Fibroblast of skin of abdomen (primary cell): ENCODE measurements at regions not wholly inside any gene's neighbourhood (a gene's known extent, or its start where the extent isn't known, plus 50 kb on each side); places are given as distances from the start of the nearest gene placed in this dataset.

Experiments used
- DNase-seq: peaks from one replicate; pipeline ENCODE4 v3.0.0-alpha.2; 2013

- no peak for DNase-seq
These were observed 50.4 kb upstream of the NEO1 start for GRCh38 chr15:73001840-73002239.

- DNase-seq = no peak
These were observed 52.0 kb upstream of the NEO1 start for GRCh38 chr15:73000293-73000692.

- DNase-seq = no peak
These were observed 52.7 kb upstream of the NEO1 start for GRCh38 chr15:72999586-72999985.

DNA sequence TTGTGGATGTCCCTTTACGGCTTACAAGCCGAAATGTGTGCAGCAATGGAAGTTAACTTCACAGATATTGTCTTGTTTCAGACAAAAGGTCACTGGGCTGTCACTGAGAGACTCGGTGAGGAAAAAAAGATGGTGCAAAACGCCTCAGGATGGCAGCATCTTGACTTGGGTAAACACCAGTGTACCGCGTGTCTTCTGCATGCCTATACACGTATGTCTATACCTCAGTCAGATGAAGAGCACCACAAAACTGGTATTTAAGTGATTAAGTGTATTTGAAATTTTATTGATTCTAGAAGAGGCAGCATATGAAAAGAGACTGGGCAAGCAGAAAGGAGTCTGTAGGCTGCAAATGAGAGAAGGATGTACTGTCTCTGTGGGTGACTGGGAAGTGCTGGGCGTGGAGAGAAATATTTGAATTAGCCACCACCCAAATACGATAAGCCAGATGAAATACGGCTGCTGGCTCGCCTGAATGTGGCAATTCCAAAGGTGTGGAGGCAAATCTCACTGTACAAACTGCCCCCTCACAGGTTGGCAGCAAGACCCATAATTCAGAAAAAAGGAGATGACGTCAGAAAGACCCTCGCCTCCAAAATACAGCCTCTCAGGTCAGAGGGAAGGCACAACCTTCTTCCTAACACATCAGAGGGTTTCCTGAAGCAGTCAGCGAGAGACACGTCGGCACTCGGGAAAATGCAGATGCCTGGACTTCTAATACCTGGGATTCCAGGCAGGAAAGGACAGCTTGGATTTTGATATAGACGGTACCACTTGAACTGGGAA is 53.4 kb upstream of the NEO1 start:
- no peak for DNase-seq

DNA sequence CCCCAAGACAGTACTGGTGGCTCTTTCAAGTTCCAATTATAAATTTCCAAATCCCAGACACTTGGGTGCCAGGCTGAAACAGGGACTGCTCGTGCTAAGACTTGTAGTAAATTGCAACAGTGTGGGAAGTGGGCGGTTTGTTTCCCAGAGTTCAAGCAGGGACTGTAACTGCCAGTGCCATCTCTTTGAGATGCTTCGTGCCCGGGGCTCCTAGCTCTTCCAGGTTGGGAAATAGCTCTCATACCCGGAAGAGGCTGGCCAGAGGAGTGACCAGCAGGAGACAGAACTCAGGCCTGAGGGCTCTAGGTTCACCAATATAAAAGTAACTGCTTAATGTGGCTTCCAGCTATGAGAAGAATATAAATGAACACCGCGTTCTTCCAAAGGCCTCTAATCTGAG is 54.0 kb upstream of the NEO1 start:
- DNase-seq = no peak

- no peak for DNase-seq
These were observed 56.4 kb upstream of the NEO1 start for GRCh38 chr15:72995849-72996248.

- no peak for DNase-seq
These were observed 57.6 kb upstream of the NEO1 start for GRCh38 chr15:72994534-72995177.

DNA sequence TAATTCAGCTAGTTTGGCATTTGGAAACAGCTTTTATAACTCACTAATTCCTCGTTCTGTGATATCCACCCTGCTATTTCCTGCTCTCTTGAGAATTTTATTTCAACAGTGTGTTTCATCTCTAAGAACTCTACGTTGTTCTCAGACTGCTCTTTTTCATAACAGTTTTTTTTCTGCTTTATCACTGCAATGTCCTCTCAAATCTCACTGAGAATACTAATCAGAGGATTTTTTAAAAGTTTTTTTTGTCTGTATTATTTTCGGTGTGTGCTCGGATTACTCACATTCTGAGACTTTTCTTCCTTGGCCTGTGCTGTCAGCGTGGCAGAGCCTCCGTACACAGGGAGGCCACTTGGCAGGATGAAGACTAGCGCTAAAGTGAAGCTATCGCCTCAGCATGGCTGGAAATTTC is 59.4 kb upstream of the NEO1 start:
- no peak for DNase-seq

DNA sequence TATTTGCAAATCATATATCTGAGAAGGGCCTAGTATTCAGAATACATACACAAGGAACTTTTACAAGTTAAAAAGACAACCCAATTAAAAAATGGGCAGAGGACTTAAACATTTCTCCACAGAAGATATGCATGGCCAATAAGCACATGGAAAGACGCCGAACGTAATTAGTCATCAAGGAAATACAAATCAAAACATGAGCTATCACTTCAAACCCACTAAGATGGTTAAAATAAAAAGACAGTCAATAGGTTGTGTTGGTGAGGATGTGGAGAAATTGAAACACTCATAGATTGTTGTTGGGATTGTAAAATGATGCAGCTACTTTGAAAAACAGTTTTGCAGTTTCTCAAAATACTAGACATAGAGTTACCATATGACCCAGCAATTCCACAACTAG is 61.2 kb upstream of the NEO1 start:
- DNase-seq = peak; percentile 41

DNA sequence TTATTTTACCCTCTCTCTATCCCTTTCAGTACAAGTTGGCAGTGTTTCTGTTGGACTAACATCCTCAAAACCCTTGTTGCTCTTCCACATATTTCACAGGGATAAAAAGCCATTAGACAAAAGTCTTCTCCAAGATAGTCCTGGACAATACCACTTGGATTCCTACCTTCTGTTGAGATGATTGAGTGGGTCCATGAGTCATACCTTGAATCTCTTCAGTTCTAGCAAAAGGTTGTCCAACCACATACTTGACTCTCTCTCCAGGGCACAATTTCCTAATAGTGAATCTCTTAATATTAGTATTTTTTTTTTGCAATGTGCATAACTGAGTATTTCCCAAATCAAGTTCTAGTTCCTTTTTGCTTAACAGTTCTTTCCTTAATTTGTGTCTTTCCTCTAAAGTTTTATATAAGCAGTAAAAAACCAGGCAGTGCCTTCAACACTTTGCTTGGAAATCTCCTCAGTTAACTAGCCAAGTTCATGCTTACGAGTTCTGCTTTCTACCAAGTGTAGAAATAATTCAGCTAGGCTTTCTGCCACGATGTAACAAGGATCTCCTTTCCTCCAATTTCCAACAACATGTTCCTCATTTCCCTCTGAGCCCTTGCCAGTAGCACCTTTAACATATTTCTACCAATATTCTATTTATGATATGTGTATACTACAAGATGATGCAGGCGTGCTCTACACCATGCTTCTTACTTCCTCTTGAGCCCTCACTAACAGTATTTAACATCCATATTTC is 68.3 kb upstream of the NEO1 start:
- peak; percentile 41 for DNase-seq

- peak; percentile 62 for DNase-seq
These were observed 69.5 kb upstream of the NEO1 start for GRCh38 chr15:72982714-72983113.

DNA sequence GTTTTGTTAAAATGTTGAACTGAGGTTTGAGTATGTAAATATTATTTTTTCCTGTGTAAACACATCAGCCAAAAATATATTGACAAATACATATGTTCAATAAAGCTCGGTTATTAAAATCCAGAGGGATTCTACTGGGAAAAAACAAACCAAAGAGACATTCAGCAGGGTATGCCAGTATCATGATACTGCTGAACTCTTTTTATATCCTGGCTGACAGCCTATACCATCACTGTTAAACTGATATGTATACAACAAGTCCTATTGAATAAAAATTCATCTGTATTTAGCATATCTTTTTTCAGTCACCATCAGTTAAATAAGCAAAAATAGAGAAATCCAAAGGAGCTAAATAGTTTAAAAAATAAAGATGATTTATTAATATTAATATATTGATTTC is 71.6 kb upstream of the NEO1 start:
- DNase-seq = no peak

GRCh38 chr15:72979791-72980190 is 72.5 kb upstream of the NEO1 start:
- DNase-seq = no peak

DNA sequence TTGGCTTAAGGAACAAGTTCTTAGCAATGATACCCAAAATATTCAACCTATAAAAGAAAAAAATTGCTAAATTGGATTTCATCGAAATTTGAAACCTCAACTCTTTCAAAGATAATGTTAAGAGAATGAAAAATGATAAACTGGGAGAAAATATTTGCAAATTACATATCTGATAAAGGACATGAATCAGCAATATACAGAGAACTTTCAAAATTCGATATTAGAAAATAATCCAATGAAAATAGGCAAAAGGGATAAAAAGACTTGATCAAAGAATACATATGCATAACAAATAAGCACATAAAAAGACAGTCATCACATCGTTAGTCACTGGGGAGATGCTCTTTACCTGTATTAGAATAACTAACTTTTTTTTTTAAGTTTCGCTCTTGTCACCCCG is 73.0 kb upstream of the NEO1 start:
- no peak for DNase-seq

GRCh38 chr15:72978223-72978622 is 74.0 kb upstream of the NEO1 start:
- no peak for DNase-seq

GRCh38 chr15:72972362-72972761 is 79.9 kb upstream of the NEO1 start:
- no peak for DNase-seq

GRCh38 chr15:72971766-72972165 is 80.5 kb upstream of the NEO1 start:
- DNase-seq = no peak

DNA sequence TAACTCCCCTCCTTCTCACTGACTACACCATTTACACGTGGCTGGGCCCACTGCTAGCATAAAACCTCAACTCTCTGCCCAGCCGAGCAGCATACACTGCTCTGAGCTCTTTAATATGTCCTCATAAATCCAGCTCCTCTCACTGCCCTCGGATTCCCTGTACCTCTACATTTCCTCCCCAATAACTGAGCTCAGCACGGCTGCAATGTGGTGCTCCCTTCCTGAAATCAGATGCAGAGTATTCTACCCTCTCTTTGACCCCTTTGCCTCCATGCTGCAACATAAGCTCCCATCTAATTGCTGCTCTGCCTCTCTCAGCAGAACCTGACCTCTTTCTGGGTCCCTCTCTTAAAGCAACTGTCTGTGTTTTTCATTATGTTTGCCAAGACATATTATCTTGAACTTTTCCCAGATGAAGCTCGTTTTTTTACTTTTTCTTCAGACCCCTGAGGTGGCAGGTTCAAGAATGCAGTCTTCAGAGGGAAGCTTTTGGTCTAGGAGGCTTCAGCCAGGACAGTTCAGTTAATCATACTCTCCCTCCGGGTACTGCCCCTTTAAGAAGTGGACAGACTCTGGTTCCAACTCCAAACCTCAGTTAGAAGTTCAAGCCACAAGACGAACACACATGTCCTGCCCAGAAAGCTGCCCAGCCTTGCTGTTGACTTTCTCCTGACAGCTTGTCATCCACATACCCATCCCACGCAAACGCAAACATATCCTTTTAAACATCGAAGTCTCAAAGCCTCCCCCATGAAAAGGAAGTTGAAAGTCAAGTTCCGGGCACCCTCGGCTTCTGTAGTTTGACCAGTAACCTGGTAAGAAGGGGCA is 81.1 kb upstream of the NEO1 start:
- DNase-seq = no peak

DNA sequence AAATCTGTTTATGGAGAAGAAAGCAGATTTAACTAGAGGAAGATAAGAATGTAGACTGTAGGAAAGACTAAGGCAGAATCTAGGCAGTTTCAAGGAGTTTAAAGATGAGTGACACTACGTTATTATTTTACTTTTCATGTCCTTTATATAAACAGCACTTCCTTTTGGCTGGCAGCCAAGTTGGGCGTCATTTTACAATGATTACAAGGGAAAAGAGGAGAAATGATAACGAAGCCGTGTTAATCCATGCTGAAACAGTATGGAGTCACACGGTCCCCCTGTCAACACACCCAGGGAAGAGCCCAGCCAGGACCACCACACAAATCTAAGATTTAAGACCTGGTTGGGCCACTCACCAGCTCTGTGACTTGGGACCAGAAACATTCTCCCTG is 83.7 kb upstream of the NEO1 start:
- no peak for DNase-seq

- no peak for DNase-seq
These were observed 84.3 kb upstream of the NEO1 start for GRCh38 chr15:72967811-72968530.

DNA sequence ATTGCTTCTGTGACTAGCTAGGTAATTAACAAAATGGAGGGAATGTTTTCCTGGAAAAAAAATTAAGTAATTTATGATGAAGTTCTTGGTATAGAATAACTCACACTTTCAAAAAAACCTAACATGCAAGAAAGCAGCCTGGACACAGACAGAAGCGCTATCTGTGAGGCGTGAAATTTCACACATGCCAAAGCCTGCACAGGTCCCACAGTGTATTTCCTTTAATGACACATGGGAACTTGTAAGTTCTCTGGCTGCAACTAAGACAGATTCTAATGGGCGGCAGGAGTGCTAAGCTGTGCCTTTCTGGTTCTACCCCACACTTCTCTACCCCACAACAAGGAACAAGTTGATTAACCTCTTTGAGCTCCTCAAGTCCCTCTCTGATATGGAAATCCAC is 84.9 kb upstream of the NEO1 start:
- no peak for DNase-seq

- no peak for DNase-seq
These were observed 85.6 kb upstream of the NEO1 start for GRCh38 chr15:72966641-72967040.
